ENCODE measurements at regions not wholly inside any gene's neighbourhood (a gene's known extent, or its start where the extent isn't known, plus 50 kb on each side); places are given as distances from the start of the nearest gene placed in this dataset.

GRCh38 chr5:30676223-30676840, 517.2 kb upstream of the CDH6 start:
- TF ChIP-seq, protein P1, sequence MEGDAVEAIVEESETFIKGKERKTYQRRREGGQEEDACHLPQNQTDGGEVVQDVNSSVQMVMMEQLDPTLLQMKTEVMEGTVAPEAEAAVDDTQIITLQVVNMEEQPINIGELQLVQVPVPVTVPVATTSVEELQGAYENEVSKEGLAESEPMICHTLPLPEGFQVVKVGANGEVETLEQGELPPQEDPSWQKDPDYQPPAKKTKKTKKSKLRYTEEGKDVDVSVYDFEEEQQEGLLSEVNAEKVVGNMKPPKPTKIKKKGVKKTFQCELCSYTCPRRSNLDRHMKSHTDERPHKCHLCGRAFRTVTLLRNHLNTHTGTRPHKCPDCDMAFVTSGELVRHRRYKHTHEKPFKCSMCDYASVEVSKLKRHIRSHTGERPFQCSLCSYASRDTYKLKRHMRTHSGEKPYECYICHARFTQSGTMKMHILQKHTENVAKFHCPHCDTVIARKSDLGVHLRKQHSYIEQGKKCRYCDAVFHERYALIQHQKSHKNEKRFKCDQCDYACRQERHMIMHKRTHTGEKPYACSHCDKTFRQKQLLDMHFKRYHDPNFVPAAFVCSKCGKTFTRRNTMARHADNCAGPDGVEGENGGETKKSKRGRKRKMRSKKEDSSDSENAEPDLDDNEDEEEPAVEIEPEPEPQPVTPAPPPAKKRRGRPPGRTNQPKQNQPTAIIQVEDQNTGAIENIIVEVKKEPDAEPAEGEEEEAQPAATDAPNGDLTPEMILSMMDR (conservative IDR thresholded peaks at IDR 0.05 in 1 of 2, IDR thresholded peaks at IDR 0.05 in 1 of 2; ENCODE audit: low read depth in 1 of 2, low read length in 2 of 2), result no peak
- no peak for TF ChIP-seq EZH2 (IDR thresholded peaks at IDR 0.05; ENCODE audit: low read length, missing control alignments)

Measured in fibroblast of lung (primary cell).